Liver (tissue), 3 donors: ENCODE measurements at regions not wholly inside any gene's neighbourhood (a gene's known extent, or its start where the extent isn't known, plus 50 kb on each side); places are given as distances from the start of the nearest gene placed in this dataset.

Experiments
- CTCF ChIP-seq: fragments of 150-350 bp; IDR thresholded peaks from 2 replicates; pipeline ENCODE4 v1.5.1; 2017; ENCODE audit warnings: improper control_type of control experiment, low read depth, low read length; ENCODE audit not compliant: missing input control
- EGR1 ChIP-seq, 2 donors: IDR thresholded peaks; 2 replicates each; pipeline ENCODE4 v1.6.1; 2016 to 2018; ENCODE audit warnings: antibody characterized with exemption in 2 of 2, low read depth in 2 of 2
- FOXA1 ChIP-seq: IDR thresholded peaks from 2 replicates; pipeline ENCODE4 v1.6.1; 2016; ENCODE audit warnings: antibody characterized with exemption
- GABPA ChIP-seq, 2 donors: IDR thresholded peaks in 1 of 2; conservative IDR thresholded peaks in 1 of 2; 2 replicates each; pipeline ENCODE4 v1.6.1; 2016; ENCODE audit warnings: antibody characterized with exemption in 2 of 2, mild to moderate bottlenecking in 1 of 2, moderate library complexity in 1 of 2
- HNF4G ChIP-seq: IDR thresholded peaks from 2 replicates; pipeline ENCODE4 v1.6.1; 2016; ENCODE audit warnings: antibody characterized with exemption
- RAD21 ChIP-seq, 2 donors: IDR thresholded peaks; 2 replicates each; pipeline ENCODE4 v1.6.1; 2016; ENCODE audit warnings: antibody characterized with exemption in 2 of 2, mild to moderate bottlenecking in 2 of 2
- RXRA ChIP-seq, 2 donors: IDR thresholded peaks; 2 replicates each; pipeline ENCODE4 v1.6.1; 2017 to 2018; ENCODE audit warnings: antibody characterized with exemption in 2 of 2, mild to moderate bottlenecking in 1 of 2
- SP1 ChIP-seq: IDR thresholded peaks from 2 replicates; pipeline ENCODE4 v1.6.1; 2018; ENCODE audit warnings: antibody characterized with exemption, mild to moderate bottlenecking
- TAF1 ChIP-seq: conservative IDR thresholded peaks from 2 replicates; pipeline ENCODE4 v1.6.1; 2016; ENCODE audit warnings: antibody characterized with exemption, mild to moderate bottlenecking
- YY1 ChIP-seq: IDR thresholded peaks from 2 replicates; pipeline ENCODE4 v1.6.1; 2016; ENCODE audit warnings: antibody characterized with exemption, mild to moderate bottlenecking
- TF ChIP-seq, protein P1 (sequence below): IDR thresholded peaks from 2 replicates; pipeline ENCODE4 v1.6.1; 2016; ENCODE audit warnings: antibody characterized with exemption
- TF ChIP-seq, protein P2 (sequence below): IDR thresholded peaks from 2 replicates; pipeline ENCODE4 v1.6.1; 2016; ENCODE audit warnings: antibody characterized with exemption, mild to moderate bottlenecking
- donor health status: healthy.
- donor health status: healthy.

DNA sequence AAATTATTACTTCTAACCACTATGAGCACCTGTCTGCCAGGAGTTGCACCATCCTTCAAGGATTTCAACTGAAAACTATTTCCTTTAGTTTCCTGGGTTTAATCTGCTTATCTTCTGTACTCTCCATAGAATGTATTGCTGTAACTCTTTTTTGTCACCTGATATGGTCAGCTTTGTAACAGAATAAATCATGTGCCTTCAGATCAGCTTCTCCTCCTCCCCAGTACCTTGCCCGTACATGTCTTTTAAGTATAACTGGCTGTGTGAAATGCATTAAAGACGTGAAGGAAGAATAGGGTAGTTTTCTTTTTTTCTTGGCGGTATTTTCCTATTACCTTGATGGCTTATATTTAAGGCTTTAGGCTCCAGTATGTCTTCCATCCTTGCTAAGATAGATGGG, 200.3 kb upstream of the NAV3 start:
- no peak for TF ChIP-seq CTCF
- no peak for TF ChIP-seq RAD21 (IDR thresholded peaks at IDR 0.05)
- no peak for TF ChIP-seq EGR1 (IDR thresholded peaks at IDR 0.05; ENCODE audit: low read depth in 2 of 2)
- TF ChIP-seq SP1 = no peak
- no peak for TF ChIP-seq YY1
- TF ChIP-seq TAF1 = no peak
- TF ChIP-seq GABPA (IDR thresholded peaks at IDR 0.05 in 1 of 2, conservative IDR thresholded peaks at IDR 0.05 in 1 of 2) = no peak
- no peak for TF ChIP-seq HNF4G
- TF ChIP-seq, protein P1, sequence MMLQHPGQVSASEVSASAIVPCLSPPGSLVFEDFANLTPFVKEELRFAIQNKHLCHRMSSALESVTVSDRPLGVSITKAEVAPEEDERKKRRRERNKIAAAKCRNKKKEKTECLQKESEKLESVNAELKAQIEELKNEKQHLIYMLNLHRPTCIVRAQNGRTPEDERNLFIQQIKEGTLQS = no peak
- no peak for TF ChIP-seq FOXA1
- TF ChIP-seq, protein P2, sequence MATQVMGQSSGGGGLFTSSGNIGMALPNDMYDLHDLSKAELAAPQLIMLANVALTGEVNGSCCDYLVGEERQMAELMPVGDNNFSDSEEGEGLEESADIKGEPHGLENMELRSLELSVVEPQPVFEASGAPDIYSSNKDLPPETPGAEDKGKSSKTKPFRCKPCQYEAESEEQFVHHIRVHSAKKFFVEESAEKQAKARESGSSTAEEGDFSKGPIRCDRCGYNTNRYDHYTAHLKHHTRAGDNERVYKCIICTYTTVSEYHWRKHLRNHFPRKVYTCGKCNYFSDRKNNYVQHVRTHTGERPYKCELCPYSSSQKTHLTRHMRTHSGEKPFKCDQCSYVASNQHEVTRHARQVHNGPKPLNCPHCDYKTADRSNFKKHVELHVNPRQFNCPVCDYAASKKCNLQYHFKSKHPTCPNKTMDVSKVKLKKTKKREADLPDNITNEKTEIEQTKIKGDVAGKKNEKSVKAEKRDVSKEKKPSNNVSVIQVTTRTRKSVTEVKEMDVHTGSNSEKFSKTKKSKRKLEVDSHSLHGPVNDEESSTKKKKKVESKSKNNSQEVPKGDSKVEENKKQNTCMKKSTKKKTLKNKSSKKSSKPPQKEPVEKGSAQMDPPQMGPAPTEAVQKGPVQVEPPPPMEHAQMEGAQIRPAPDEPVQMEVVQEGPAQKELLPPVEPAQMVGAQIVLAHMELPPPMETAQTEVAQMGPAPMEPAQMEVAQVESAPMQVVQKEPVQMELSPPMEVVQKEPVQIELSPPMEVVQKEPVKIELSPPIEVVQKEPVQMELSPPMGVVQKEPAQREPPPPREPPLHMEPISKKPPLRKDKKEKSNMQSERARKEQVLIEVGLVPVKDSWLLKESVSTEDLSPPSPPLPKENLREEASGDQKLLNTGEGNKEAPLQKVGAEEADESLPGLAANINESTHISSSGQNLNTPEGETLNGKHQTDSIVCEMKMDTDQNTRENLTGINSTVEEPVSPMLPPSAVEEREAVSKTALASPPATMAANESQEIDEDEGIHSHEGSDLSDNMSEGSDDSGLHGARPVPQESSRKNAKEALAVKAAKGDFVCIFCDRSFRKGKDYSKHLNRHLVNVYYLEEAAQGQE = no peak
- TF ChIP-seq RXRA (IDR thresholded peaks at IDR 0.05) = no peak
